ENCODE measurements at regions not wholly inside any gene's neighbourhood (a gene's known extent, or its start where the extent isn't known, plus 50 kb on each side); places are given as distances from the start of the nearest gene placed in this dataset.
"Not testable (repeated sequence)": the region's sequence is repeated elsewhere in the genome, so short reads cannot be mapped to it uniquely, and the experiment has no call there.

- no peaks in the 10 kb centered on the region for H3K27me3 ChIP-seq (ENCODE audit: control insufficient read depth, insufficient read depth, low read length)
- no peak overlapping the region for H3K27ac ChIP-seq (ENCODE audit: low read depth, low read length)
- H3K4me3 ChIP-seq (ENCODE audit: low read depth, low read length): no peak overlapping the region
- H3K9me3 ChIP-seq (ENCODE audit: control insufficient read depth, insufficient read depth, low read length): no peaks in the 10 kb centered on the region
- no peaks in the 10 kb centered on the region for H3K36me3 ChIP-seq (ENCODE audit: control insufficient read depth, insufficient read depth, low read length)
- no peak overlapping the region for H3K9ac ChIP-seq (ENCODE audit: low read depth, low read length)
- H3K4me1 ChIP-seq (ENCODE audit: control insufficient read depth, insufficient read depth, low read length): no peaks in the 10 kb centered on the region
Measured at GRCh38 chr1:93757256-93758036, 75.8 kb upstream of the BCAR3 start.

DNA sequence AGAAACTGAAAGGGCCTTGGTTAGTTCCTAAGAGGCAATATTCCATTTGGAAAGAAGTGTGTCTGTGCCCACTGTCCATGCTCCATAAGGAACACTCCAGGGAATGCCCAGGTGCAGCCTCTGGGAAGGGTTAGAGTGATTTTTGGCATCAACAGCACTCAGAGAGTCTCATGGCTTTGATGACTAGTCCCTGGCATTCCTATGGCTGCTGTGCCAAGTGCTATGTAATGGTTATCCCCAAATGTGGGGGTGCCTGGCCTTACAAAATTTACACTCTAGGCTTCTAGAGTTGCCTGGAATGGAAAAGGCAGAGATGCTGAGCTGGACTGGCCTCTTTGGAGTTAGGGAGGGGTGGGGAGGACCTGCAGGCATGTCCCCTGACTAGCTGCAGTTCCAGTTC is 75.0 kb upstream of the BCAR3 start:
- H3K9me3 ChIP-seq (ENCODE audit: control insufficient read depth, insufficient read depth, low read length): no peaks in the 10 kb centered on the region
- no peak overlapping the region for H3K27ac ChIP-seq (ENCODE audit: low read depth, low read length)
- no peak overlapping the region for H3K9ac ChIP-seq (ENCODE audit: low read depth, low read length)

DNA sequence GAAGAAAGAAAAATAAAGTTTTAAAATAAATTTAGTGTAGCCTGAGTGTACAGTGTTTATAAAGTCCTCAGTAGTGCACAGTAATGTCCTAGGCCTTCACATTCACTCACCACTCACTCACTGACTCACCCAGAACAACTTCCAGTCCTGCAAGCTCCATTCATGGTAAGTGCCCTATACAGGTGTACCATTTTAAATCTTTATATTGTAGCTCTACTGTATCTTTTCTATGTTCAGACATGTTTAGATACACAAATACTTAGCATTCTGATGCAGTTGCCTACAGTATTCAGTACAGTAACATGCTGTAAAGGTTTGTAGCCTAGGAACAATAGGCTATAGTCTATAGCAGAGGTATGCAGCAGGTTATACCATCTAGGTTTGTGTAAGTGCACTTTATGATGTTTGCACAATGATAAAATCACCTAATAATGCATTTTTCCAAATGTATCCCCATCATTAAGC is 73.6 kb upstream of the BCAR3 start:
- H3K27me3 ChIP-seq (ENCODE audit: control insufficient read depth, insufficient read depth, low read length); H3K36me3 ChIP-seq (ENCODE audit: control insufficient read depth, insufficient read depth, low read length); H3K4me1 ChIP-seq (ENCODE audit: control insufficient read depth, insufficient read depth, low read length); H3K9ac ChIP-seq (ENCODE audit: low read depth, low read length); H3K9me3 ChIP-seq (ENCODE audit: control insufficient read depth, insufficient read depth, low read length); H3K27ac ChIP-seq (ENCODE audit: low read depth, low read length); H3K4me3 ChIP-seq (ENCODE audit: low read depth, low read length): not testable (repeated sequence)

More for the DNA sequence above, 75.0 kb upstream of the BCAR3 start:
- H3K36me3 ChIP-seq (ENCODE audit: control insufficient read depth, insufficient read depth, low read length): no peaks in the 10 kb centered on the region
- no peaks in the 10 kb centered on the region for H3K4me1 ChIP-seq (ENCODE audit: control insufficient read depth, insufficient read depth, low read length)
- no peak overlapping the region for H3K4me3 ChIP-seq (ENCODE audit: low read depth, low read length)
- H3K27me3 ChIP-seq (ENCODE audit: control insufficient read depth, insufficient read depth, low read length): no peaks in the 10 kb centered on the region

DNA sequence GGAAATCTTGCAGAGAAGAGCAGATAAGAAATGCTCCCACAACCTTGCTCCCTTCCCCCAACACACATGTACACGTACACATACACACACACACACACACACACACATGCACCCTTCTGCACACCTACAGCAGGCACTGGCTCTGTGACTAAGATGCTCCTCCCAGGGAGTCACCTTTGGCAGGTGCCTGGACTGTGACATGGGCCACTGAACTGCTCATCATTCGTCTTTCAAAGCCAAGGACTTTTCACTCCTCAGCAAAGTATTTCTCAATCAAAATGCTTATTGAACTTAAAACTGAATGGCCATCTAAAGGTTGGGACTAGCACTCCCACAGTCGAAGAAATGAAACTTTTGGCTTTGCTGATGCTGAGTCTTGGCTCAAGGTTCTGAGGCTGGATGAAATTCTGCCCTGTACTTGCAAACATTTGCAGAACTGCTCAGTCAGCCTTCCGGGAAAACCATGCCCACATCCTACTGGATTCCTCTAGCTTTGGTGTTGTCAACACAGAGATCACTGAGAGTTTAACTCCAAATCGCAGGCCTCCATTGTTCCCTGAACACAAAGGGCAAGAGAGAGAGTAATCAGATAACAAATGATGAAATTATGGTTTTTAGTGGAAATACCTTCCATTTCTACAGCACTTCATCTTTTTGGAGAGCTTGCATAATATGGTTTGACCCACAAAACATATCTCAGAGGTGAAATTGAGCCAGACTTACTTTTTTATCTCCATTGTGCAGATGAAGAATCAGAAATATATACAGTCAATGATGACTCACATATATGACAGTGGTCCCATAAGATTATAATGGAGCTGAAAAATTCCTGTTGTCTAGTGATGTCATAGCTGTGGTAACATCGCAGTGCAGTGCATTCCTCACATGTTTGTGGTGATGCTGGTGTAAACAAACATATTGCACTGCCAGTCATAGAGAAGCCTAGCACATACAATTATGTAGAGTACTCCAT is 72.4 kb upstream of the BCAR3 start:
- Histone ChIP-seq H3K4me1 (ENCODE audit: control insufficient read depth, insufficient read depth, low read length) (peaks cover 3% of the 10 kb centered on the region; the same call in 1 of the 2 replicates), H3K27me3 (ENCODE audit: control insufficient read depth, insufficient read depth, low read length) (no peaks in the 10 kb centered on the region), H3K27ac (ENCODE audit: low read depth, low read length) (no peak overlapping the region), H3K9me3 (ENCODE audit: control insufficient read depth, insufficient read depth, low read length) (no peaks in the 10 kb centered on the region), H3K36me3 (ENCODE audit: control insufficient read depth, insufficient read depth, low read length) (no peaks in the 10 kb centered on the region), H3K9ac (ENCODE audit: low read depth, low read length) (no peak overlapping the region), H3K4me3 (ENCODE audit: low read depth, low read length) (no peak overlapping the region)

DNA sequence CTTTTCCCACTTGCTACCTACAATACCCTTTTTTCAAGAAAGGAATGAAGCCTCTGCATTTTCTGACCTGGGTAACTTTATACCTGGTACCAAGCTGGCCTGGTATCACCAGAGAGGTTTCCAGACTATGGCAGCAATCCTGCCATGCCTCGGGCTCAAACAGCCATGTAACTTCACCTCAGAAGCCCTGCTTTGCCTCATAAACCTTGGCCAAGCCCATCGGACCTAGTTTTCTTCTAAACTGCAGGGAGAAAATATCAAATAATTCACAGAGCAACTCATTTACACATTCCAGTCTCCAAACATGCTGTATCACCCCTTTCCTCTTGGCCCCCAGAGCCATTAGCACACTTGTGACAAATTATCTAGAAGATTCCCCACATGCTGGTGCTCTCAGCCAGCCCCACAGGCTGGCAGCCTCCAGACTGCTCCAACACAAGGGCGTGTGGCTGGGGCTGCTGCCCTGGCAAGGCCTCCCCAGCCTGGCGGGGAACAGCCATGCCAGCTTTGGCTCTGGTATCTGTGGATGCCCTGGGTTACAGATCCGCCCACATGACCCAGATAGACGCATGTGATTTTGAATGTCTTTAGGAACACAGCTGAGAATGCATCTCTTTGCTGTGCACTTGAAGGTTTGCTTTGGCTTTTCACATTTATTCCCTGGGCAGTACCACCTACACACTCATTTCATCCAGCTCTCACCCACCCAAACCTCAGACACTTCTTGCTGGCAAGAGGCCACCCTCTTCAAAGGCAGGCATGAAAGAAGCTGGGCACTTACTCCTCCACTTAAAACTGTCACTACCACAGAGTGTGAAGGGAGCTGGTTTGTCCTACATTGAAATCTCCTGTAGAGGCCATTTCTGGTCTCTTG is 70.0 kb upstream of the BCAR3 start:
- Histone ChIP-seq H3K4me1 (ENCODE audit: control insufficient read depth, insufficient read depth, low read length) (peaks cover 3% of the 10 kb centered on the region; the same call in 1 of the 2 replicates), H3K4me3 (ENCODE audit: low read depth, low read length) (no peak overlapping the region), H3K36me3 (ENCODE audit: control insufficient read depth, insufficient read depth, low read length) (no peaks in the 10 kb centered on the region), H3K9ac (ENCODE audit: low read depth, low read length) (no peak overlapping the region), H3K27ac (ENCODE audit: low read depth, low read length) (no peak overlapping the region), H3K9me3 (ENCODE audit: control insufficient read depth, insufficient read depth, low read length) (no peaks in the 10 kb centered on the region), H3K27me3 (ENCODE audit: control insufficient read depth, insufficient read depth, low read length) (no peaks in the 10 kb centered on the region)

GRCh38 chr1:93750955-93751354 is 69.3 kb upstream of the BCAR3 start:
- Histone ChIP-seq H3K27ac (ENCODE audit: low read depth, low read length) (no peak overlapping the region), H3K4me3 (ENCODE audit: low read depth, low read length) (no peak overlapping the region), H3K36me3 (ENCODE audit: control insufficient read depth, insufficient read depth, low read length) (no peaks in the 10 kb centered on the region), H3K9me3 (ENCODE audit: control insufficient read depth, insufficient read depth, low read length) (no peaks in the 10 kb centered on the region), H3K27me3 (ENCODE audit: control insufficient read depth, insufficient read depth, low read length) (no peaks in the 10 kb centered on the region), H3K9ac (ENCODE audit: low read depth, low read length) (no peak overlapping the region), H3K4me1 (ENCODE audit: control insufficient read depth, insufficient read depth, low read length) (peaks cover 3% of the 10 kb centered on the region; the same call in 1 of the 2 replicates)

DNA sequence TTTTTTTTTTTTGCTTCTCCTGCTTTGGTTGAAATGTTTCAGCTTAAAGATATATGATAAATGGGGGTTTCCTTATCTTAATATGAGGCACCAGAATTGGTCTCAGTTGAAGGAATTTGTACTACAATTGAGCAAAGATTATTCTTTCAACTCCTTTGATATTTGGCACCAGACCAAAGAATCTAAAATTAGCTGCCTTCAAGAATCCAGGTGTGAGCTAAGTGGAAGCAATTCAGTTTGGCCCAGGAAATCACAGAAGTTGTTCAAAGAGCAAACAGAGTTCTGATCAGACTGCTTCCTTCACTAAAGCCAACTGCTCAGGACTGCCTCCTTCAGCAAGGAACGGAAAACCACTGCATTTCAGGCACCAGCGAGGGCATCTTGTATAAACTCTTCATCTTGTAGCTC is 68.3 kb upstream of the BCAR3 start:
- H3K9me3 ChIP-seq (ENCODE audit: control insufficient read depth, insufficient read depth, low read length): no peaks in the 10 kb centered on the region
- H3K4me3 ChIP-seq (ENCODE audit: low read depth, low read length): no peak overlapping the region
- no peaks in the 10 kb centered on the region for H3K27me3 ChIP-seq (ENCODE audit: control insufficient read depth, insufficient read depth, low read length)
- H3K27ac ChIP-seq (ENCODE audit: low read depth, low read length): no peak overlapping the region
- H3K4me1 ChIP-seq (ENCODE audit: control insufficient read depth, insufficient read depth, low read length): peaks cover 3% of the 10 kb centered on the region; the same call in 1 of the 2 replicates
- no peaks in the 10 kb centered on the region for H3K36me3 ChIP-seq (ENCODE audit: control insufficient read depth, insufficient read depth, low read length)
- H3K9ac ChIP-seq (ENCODE audit: low read depth, low read length): no peak overlapping the region

DNA sequence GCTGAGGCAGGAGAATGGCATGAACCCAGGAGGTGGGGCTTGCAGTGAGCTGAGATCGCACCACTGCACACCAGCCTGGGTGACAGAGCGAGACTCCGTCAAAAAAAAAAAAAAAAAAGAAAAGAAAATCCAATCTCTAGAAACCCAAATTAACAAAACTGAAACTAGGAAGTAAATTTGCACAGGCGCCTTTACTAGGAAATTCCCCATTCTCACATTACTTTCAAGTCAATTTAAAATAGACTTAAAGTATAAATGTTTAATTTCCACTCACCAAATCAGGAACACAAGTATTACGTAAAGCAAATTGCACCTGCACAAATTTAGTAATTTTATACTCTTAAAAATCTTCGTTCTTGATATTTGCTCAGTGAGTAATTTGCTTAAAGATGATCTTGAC is 67.8 kb upstream of the BCAR3 start:
- Histone ChIP-seq H3K9me3 (ENCODE audit: control insufficient read depth, insufficient read depth, low read length) (no peaks in the 10 kb centered on the region), H3K27ac (ENCODE audit: low read depth, low read length) (no peak overlapping the region), H3K27me3 (ENCODE audit: control insufficient read depth, insufficient read depth, low read length) (no peaks in the 10 kb centered on the region), H3K4me1 (ENCODE audit: control insufficient read depth, insufficient read depth, low read length) (peaks cover 3% of the 10 kb centered on the region; the same call in 1 of the 2 replicates), H3K36me3 (ENCODE audit: control insufficient read depth, insufficient read depth, low read length) (no peaks in the 10 kb centered on the region), H3K4me3 (ENCODE audit: low read depth, low read length) (no peak overlapping the region), H3K9ac (ENCODE audit: low read depth, low read length) (no peak overlapping the region)

DNA sequence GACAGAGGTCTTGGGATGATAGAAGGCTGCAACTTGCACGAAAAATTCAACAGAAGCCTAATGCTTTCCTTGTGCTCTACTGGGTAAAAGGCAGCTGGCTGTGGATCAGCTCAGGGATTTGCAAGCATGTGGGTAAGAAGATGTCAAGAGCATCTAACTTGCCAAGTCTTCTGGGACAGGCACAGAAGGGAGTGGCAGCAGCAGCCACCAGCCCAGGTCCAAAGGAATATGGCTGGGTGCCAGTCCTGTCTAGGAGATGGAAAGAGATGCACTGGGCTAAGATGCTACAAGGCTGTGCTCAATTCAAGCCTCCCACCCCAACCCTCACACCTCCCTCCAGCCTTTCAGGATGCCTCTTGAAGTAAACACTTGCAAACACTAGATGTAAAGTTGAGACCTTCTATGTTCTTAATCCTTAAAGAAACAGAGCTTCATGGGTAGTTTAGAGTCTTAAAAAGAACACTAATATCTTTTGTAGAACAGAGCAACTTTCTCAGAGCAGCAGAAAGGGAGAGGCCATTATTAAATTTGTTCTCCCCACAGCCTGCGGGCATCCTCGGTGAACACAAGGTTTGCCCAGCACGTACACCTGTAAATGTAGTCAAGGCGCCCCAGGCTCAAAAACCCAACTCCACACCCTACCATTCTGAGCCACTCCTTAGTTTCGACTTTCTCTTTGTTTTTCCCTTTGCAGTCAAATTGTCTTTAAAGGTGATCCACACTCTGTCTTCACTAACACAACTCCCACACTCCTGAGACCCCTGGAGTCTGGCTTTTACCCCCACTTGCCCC is 64.6 kb upstream of the BCAR3 start:
- no peak overlapping the region for H3K9ac ChIP-seq (ENCODE audit: low read depth, low read length)
- H3K4me1 ChIP-seq (ENCODE audit: control insufficient read depth, insufficient read depth, low read length): peaks cover 3% of the 10 kb centered on the region; the same call in 1 of the 2 replicates
- no peaks in the 10 kb centered on the region for H3K27me3 ChIP-seq (ENCODE audit: control insufficient read depth, insufficient read depth, low read length)
- H3K27ac ChIP-seq (ENCODE audit: low read depth, low read length): no peak overlapping the region
- no peaks in the 10 kb centered on the region for H3K9me3 ChIP-seq (ENCODE audit: control insufficient read depth, insufficient read depth, low read length)
- H3K36me3 ChIP-seq (ENCODE audit: control insufficient read depth, insufficient read depth, low read length): no peaks in the 10 kb centered on the region
- no peak overlapping the region for H3K4me3 ChIP-seq (ENCODE audit: low read depth, low read length)
